ENCODE measurements at regions not wholly inside any gene's neighbourhood (a gene's known extent, or its start where the extent isn't known, plus 50 kb on each side); places are given as distances from the start of the nearest gene placed in this dataset.

DNA sequence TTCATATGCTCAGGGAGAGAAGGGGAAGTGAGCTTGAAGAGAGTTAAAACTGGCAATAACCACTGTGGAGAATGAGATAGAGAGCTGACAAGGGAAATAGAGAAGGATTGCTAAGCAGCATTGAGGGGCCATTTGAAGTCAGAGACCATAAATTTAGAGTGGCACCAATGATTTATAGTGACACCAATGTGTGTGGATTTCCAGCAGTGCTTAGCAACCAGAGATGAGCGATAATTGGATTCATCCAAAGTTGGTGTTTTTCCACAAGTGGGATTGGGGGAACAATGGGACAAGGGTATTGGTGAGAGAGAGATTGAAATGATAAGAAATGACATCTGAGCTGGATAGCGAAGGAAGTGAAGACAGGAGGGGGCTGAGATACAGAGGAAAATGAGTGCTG, 114.1 kb downstream of the C1orf94 start:
- no TSS peak for BruUV-seq (replicated peaks)
- H3K9me3 ChIP-seq (ENCODE audit: control insufficient read depth, insufficient read depth, low read depth, low read length) = no peaks in the 10 kb centered on the region
- in situ Hi-C loops (cut with HindIII; ENCODE audit: low pct_unique_long_range_greater_than_20kb, low sequenced_read_pairs) = no loop called here
- no peak overlapping the region for H3K4me3 ChIP-seq (ENCODE audit: low read depth in 2 of 2, low read length in 2 of 2)
- TF ChIP-seq POLR2AphosphoS5 (IDR thresholded peaks at IDR 0.05; ENCODE audit: low read depth, low read length) (no peak), SIN3A (IDR thresholded peaks at IDR 0.05; ENCODE audit: borderline replicate concordance, insufficient read depth, low read depth, low read length) (no peak), CTCF (IDR thresholded peaks at IDR 0.05) (no peak), TCF7L2 (IDR thresholded peaks at IDR 0.05; ENCODE audit: low read depth, low read length) (no peak)
- TF ChIP-seq, protein P1, sequence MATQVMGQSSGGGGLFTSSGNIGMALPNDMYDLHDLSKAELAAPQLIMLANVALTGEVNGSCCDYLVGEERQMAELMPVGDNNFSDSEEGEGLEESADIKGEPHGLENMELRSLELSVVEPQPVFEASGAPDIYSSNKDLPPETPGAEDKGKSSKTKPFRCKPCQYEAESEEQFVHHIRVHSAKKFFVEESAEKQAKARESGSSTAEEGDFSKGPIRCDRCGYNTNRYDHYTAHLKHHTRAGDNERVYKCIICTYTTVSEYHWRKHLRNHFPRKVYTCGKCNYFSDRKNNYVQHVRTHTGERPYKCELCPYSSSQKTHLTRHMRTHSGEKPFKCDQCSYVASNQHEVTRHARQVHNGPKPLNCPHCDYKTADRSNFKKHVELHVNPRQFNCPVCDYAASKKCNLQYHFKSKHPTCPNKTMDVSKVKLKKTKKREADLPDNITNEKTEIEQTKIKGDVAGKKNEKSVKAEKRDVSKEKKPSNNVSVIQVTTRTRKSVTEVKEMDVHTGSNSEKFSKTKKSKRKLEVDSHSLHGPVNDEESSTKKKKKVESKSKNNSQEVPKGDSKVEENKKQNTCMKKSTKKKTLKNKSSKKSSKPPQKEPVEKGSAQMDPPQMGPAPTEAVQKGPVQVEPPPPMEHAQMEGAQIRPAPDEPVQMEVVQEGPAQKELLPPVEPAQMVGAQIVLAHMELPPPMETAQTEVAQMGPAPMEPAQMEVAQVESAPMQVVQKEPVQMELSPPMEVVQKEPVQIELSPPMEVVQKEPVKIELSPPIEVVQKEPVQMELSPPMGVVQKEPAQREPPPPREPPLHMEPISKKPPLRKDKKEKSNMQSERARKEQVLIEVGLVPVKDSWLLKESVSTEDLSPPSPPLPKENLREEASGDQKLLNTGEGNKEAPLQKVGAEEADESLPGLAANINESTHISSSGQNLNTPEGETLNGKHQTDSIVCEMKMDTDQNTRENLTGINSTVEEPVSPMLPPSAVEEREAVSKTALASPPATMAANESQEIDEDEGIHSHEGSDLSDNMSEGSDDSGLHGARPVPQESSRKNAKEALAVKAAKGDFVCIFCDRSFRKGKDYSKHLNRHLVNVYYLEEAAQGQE (IDR thresholded peaks at IDR 0.05; ENCODE audit: insufficient read depth in 1 of 2, low read depth in 2 of 2, low read length in 1 of 2) = no peak
- no peak for ATAC-seq
- ChIA-PET POLR2A (no interaction called here), CTCF (no interaction called here)
- H3K27ac ChIP-seq (ENCODE audit: low read length) = no peak overlapping the region
- intact Hi-C loops (cut with micrococcal nuclease; ENCODE audit: unreplicated experiment) = no loop called here
- H3K36me3 ChIP-seq (ENCODE audit: control insufficient read depth, insufficient read depth, low read length) = no peaks in the 10 kb centered on the region
- DNase-seq (ENCODE audit: low read depth, low spot score) = no peak
- H3K27me3 ChIP-seq (ENCODE audit: control insufficient read depth, insufficient read depth, low read length) = no peaks in the 10 kb centered on the region; the same call in 1 of the 2 replicates
- no peaks in the 10 kb centered on the region for H3K4me1 ChIP-seq (ENCODE audit: control insufficient read depth, insufficient read depth, low read length)

- ChIA-PET CTCF (no interaction called here), POLR2A (no interaction called here)
- Histone ChIP-seq H3K4me1 (ENCODE audit: control insufficient read depth, insufficient read depth, low read length) (no peaks in the 10 kb centered on the region), H3K36me3 (ENCODE audit: control insufficient read depth, insufficient read depth, low read length) (no peaks in the 10 kb centered on the region), H3K4me3 (ENCODE audit: low read depth in 2 of 2, low read length in 2 of 2) (no peak overlapping the region), H3K9me3 (ENCODE audit: control insufficient read depth, insufficient read depth, low read depth, low read length) (no peaks in the 10 kb centered on the region), H3K27ac (ENCODE audit: low read length) (no peak overlapping the region), H3K27me3 (ENCODE audit: control insufficient read depth, insufficient read depth, low read length) (no peaks in the 10 kb centered on the region)
- in situ Hi-C loops (cut with HindIII; ENCODE audit: low pct_unique_long_range_greater_than_20kb, low sequenced_read_pairs) (no loop called here), intact Hi-C loops (cut with micrococcal nuclease; ENCODE audit: unreplicated experiment) (no loop called here)
- ATAC-seq (no peak), DNase-seq (ENCODE audit: low read depth, low spot score) (no peak)
- no TSS peak for BruUV-seq (replicated peaks)
- TF ChIP-seq CTCF (IDR thresholded peaks at IDR 0.05) (no peak), SIN3A (IDR thresholded peaks at IDR 0.05; ENCODE audit: borderline replicate concordance, insufficient read depth, low read depth, low read length) (no peak), TCF7L2 (IDR thresholded peaks at IDR 0.05; ENCODE audit: low read depth, low read length) (no peak), POLR2AphosphoS5 (IDR thresholded peaks at IDR 0.05; ENCODE audit: low read depth, low read length) (no peak)
- TF ChIP-seq, protein P1 (IDR thresholded peaks at IDR 0.05; ENCODE audit: insufficient read depth in 1 of 2, low read depth in 2 of 2, low read length in 1 of 2) = no peak
These were observed 115.8 kb downstream of the C1orf94 start for GRCh38 chr1:34292472-34292871.

All from Panc1 (cell line).